ENCODE measurements at regions not wholly inside any gene's neighbourhood (a gene's known extent, or its start where the extent isn't known, plus 50 kb on each side); places are given as distances from the start of the nearest gene placed in this dataset.

DNA sequence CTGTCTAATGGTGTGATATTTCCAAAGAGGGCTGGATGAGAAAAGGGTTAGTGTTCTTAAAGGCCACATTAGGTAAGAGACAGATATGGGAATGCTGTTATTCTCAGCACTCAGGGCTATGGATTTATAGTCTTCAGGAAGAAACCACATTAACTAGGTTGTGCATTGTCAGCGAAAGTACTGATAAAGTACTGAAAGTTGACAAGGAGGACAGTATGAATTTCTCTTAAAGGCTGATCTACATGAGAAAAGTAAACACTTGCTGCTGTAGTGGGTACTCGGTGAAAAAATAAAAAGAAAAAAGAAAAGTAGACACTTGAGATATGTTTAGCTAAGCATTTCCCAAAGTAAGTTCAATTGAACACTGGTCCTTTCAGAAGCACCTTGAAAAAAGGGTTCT lies 381.0 kb upstream of the RPS23 start (continued):
- TF ChIP-seq, protein P1, sequence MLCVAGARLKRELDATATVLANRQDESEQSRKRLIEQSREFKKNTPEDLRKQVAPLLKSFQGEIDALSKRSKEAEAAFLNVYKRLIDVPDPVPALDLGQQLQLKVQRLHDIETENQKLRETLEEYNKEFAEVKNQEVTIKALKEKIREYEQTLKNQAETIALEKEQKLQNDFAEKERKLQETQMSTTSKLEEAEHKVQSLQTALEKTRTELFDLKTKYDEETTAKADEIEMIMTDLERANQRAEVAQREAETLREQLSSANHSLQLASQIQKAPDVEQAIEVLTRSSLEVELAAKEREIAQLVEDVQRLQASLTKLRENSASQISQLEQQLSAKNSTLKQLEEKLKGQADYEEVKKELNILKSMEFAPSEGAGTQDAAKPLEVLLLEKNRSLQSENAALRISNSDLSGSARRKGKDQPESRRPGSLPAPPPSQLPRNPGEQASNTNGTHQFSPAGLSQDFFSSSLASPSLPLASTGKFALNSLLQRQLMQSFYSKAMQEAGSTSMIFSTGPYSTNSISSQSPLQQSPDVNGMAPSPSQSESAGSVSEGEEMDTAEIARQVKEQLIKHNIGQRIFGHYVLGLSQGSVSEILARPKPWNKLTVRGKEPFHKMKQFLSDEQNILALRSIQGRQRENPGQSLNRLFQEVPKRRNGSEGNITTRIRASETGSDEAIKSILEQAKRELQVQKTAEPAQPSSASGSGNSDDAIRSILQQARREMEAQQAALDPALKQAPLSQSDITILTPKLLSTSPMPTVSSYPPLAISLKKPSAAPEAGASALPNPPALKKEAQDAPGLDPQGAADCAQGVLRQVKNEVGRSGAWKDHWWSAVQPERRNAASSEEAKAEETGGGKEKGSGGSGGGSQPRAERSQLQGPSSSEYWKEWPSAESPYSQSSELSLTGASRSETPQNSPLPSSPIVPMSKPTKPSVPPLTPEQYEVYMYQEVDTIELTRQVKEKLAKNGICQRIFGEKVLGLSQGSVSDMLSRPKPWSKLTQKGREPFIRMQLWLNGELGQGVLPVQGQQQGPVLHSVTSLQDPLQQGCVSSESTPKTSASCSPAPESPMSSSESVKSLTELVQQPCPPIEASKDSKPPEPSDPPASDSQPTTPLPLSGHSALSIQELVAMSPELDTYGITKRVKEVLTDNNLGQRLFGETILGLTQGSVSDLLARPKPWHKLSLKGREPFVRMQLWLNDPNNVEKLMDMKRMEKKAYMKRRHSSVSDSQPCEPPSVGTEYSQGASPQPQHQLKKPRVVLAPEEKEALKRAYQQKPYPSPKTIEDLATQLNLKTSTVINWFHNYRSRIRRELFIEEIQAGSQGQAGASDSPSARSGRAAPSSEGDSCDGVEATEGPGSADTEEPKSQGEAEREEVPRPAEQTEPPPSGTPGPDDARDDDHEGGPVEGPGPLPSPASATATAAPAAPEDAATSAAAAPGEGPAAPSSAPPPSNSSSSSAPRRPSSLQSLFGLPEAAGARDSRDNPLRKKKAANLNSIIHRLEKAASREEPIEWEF (IDR thresholded peaks at IDR 0.05; ENCODE audit: insufficient replicate concordance, low read depth, low read length), result no peak
- TF ChIP-seq, protein P2, sequence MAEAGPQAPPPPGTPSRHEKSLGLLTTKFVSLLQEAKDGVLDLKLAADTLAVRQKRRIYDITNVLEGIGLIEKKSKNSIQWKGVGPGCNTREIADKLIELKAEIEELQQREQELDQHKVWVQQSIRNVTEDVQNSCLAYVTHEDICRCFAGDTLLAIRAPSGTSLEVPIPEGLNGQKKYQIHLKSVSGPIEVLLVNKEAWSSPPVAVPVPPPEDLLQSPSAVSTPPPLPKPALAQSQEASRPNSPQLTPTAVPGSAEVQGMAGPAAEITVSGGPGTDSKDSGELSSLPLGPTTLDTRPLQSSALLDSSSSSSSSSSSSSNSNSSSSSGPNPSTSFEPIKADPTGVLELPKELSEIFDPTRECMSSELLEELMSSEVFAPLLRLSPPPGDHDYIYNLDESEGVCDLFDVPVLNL (IDR thresholded peaks at IDR 0.05; ENCODE audit: low read depth, low read length), result no peak
- TF ChIP-seq NR2C1 (IDR thresholded peaks at IDR 0.05), result no peak
- TF ChIP-seq POLR2AphosphoS5 (IDR thresholded peaks at IDR 0.05; ENCODE audit: low read length), result no peak
- TF ChIP-seq, protein P3, sequence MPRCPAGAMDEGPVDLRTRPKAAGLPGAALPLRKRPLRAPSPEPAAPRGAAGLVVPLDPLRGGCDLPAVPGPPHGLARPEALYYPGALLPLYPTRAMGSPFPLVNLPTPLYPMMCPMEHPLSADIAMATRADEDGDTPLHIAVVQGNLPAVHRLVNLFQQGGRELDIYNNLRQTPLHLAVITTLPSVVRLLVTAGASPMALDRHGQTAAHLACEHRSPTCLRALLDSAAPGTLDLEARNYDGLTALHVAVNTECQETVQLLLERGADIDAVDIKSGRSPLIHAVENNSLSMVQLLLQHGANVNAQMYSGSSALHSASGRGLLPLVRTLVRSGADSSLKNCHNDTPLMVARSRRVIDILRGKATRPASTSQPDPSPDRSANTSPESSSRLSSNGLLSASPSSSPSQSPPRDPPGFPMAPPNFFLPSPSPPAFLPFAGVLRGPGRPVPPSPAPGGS (IDR thresholded peaks at IDR 0.05; ENCODE audit: borderline replicate concordance, insufficient read depth, low read depth, low read length, poor library complexity, severe bottlenecking), result no peak
- TF ChIP-seq EED (IDR thresholded peaks at IDR 0.05; ENCODE audit: low read depth), result no peak

Data from GM12878 (cell line).